Caco-2 (cell line): ENCODE measurements at regions not wholly inside any gene's neighbourhood (a gene's known extent, or its start where the extent isn't known, plus 50 kb on each side); places are given as distances from the start of the nearest gene placed in this dataset.
A peak's percentile ranks its signal among the peaks of the same experiment; 100 is the strongest.

ENCODE experiments used
- BruUV-seq: library from RNA; stranded (reverse); fragments of 400-500 nt; replicated peaks from 2 replicates; lab custom pipeline; 2021; lab: Mats Ljungman, UMichigan
- CTCF ChIA-PET: fragments of 300-600 bp; sonication (Branson Sonifier 250); formaldehyde crosslinking; loops from one replicate; lab custom pipeline; 2022; ENCODE audit warnings: antibody characterized with exemption; lab: Charles Lee
- POLR2A ChIA-PET: fragments of 300-600 bp; sonication (Branson Sonifier 250); formaldehyde crosslinking; loops from one replicate; lab custom pipeline; 2022; ENCODE audit warnings: antibody characterized with exemption; lab: Charles Lee
- DNase-seq, 2 experiments: peaks; one replicate each; pipeline versions ENCODE4 v3.0.0 to v3.0.0-alpha.2; 2020 to 2022
- H3K27me3 ChIP-seq: replicated peaks from 2 replicates; pipeline ENCODE4 v1.6.0; 2011; ENCODE audit warnings: low read length; ENCODE audit not compliant: control insufficient read depth, insufficient read depth
- H3K36me3 ChIP-seq: 2 replicates; pipeline ENCODE4 v1.5.1; 2011; ENCODE audit warnings: low read length; ENCODE audit not compliant: control insufficient read depth, insufficient read depth
- H3K4me1 ChIP-seq: fragments of 250-450 bp; sonication (Bioruptor Pico); 2 replicates; pipeline ENCODE4 v1.5.1; 2020; ENCODE audit warnings: mild to moderate bottlenecking
- H3K4me3 ChIP-seq: 2 replicates; pipeline ENCODE4 v1.5.1; 2011; ENCODE audit warnings: low read depth, mild to moderate bottlenecking, control low read depth, low read length
- H3K9me3 ChIP-seq: fragments of 250-450 bp; sonication (Bioruptor Pico); 2 replicates; pipeline ENCODE4 v1.5.1; 2020; ENCODE audit warnings: mild to moderate bottlenecking, moderate library complexity
- H3K27ac Mint-ChIP-seq: one replicate; pipeline ENCODE4 v1.8.0; 2022; ENCODE audit warnings: mixed read lengths; ENCODE audit not compliant: unreplicated experiment
- H3K27me3 Mint-ChIP-seq: one replicate; pipeline ENCODE4 v1.8.0; 2022; ENCODE audit warnings: mixed read lengths; ENCODE audit not compliant: insufficient read depth, unreplicated experiment
- H3K36me3 Mint-ChIP-seq: one replicate; pipeline ENCODE4 v1.8.0; 2022; ENCODE audit warnings: mild to moderate bottlenecking, mixed read lengths; ENCODE audit not compliant: insufficient read depth, unreplicated experiment
- H3K4me1 Mint-ChIP-seq: one replicate; pipeline ENCODE4 v1.8.0; 2022; ENCODE audit warnings: low read depth, mixed read lengths; ENCODE audit not compliant: unreplicated experiment
- H3K4me3 Mint-ChIP-seq: one replicate; pipeline ENCODE4 v1.8.0; 2022; ENCODE audit warnings: mild to moderate bottlenecking, moderate library complexity, mixed read lengths; ENCODE audit not compliant: unreplicated experiment
- H3K9me3 Mint-ChIP-seq: one replicate; pipeline ENCODE4 v1.8.0; 2022; ENCODE audit warnings: mixed read lengths; ENCODE audit not compliant: unreplicated experiment
- CTCF ChIP-seq, 2 experiments: fragments of 200-600 bp in 1 of 2; IDR thresholded peaks; 1 replicate in 1 of 2; 2 replicates in 1 of 2; pipeline versions ENCODE4 v1.5.1 to v1.8.0; 2011 to 2022; ENCODE audit warnings: antibody characterized with exemption in 1 of 2, control low read depth in 1 of 2, inconsistent platforms in 1 of 2, low read depth in 1 of 2, low read length in 1 of 2, mild to moderate bottlenecking in 1 of 2, moderate library complexity in 1 of 2; ENCODE audit not compliant: insufficient read depth in 1 of 2, severe bottlenecking in 1 of 2, unreplicated experiment in 1 of 2
- intact Hi-C: fragments of 100-400 bp; cut with micrococcal nuclease; formaldehyde crosslinking; loops from one replicate; pipeline ENCODE4 v1.10.0; 2022; ENCODE audit not compliant: unreplicated experiment

GRCh38 chrX:27222661-27223060 lies 240.5 kb downstream of the PPP4R3C start:
- H3K4me3 ChIP-seq = no peak overlapping the region
- H3K36me3 Mint-ChIP-seq = no peaks in the 10 kb centered on the region
- POLR2A ChIA-PET = no interaction called here
- BruUV-seq = no TSS peak
- H3K36me3 ChIP-seq = no peaks in the 10 kb centered on the region
- H3K9me3 ChIP-seq = no peaks in the 10 kb centered on the region
- H3K4me1 ChIP-seq = no peaks in the 10 kb centered on the region
- H3K27me3 Mint-ChIP-seq = no peaks in the 10 kb centered on the region
- DNase-seq = no peak
- intact Hi-C loops = no loop called here
- H3K27ac Mint-ChIP-seq = no peak overlapping the region
- no peaks in the 10 kb centered on the region for H3K27me3 ChIP-seq
- TF ChIP-seq CTCF (IDR thresholded peaks at IDR 0.05; ENCODE audit: insufficient read depth in 1 of 2, low read depth in 1 of 2, low read length in 1 of 2, severe bottlenecking in 1 of 2, unreplicated experiment in 1 of 2) = no peak
- peaks cover 8% of the 10 kb centered on the region for H3K9me3 Mint-ChIP-seq
- H3K4me3 Mint-ChIP-seq = no peak overlapping the region
- H3K4me1 Mint-ChIP-seq = no peaks in the 10 kb centered on the region
- CTCF ChIA-PET = no interaction called here

GRCh38 chrX:27186671-27187070 lies 276.5 kb downstream of the PPP4R3C start:
- CTCF ChIA-PET = interaction anchor here (0.6 to 0.7 kb wide), 2 partner anchors 336 to 403 kb away, joined by 3 to 5 read pairs; no protein-coding TSS in a partner anchor
- H3K4me3 Mint-ChIP-seq = no peak overlapping the region

GRCh38 chrX:27163236-27163635 lies 299.9 kb downstream of the PPP4R3C start:
- POLR2A ChIA-PET = no interaction called here
- no peak overlapping the region for H3K27ac Mint-ChIP-seq
- H3K9me3 Mint-ChIP-seq = no peaks in the 10 kb centered on the region
- H3K4me3 Mint-ChIP-seq = no peak overlapping the region
- TF ChIP-seq CTCF (IDR thresholded peaks at IDR 0.05; ENCODE audit: insufficient read depth in 1 of 2, low read depth in 1 of 2, low read length in 1 of 2, severe bottlenecking in 1 of 2, unreplicated experiment in 1 of 2) = no peak
- H3K4me1 Mint-ChIP-seq = no peaks in the 10 kb centered on the region
- H3K27me3 Mint-ChIP-seq = no peaks in the 10 kb centered on the region
- H3K36me3 Mint-ChIP-seq = no peaks in the 10 kb centered on the region
- intact Hi-C loops = no loop called here
- no peaks in the 10 kb centered on the region for H3K4me1 ChIP-seq
- BruUV-seq = no TSS peak
- CTCF ChIA-PET = no interaction called here
- no peaks in the 10 kb centered on the region for H3K9me3 ChIP-seq
- DNase-seq = no peak
- no peak overlapping the region for H3K4me3 ChIP-seq
- no peaks in the 10 kb centered on the region for H3K27me3 ChIP-seq
- H3K36me3 ChIP-seq = no peaks in the 10 kb centered on the region

More at GRCh38 chrX:27186671-27187070, 276.5 kb downstream of the PPP4R3C start:
- POLR2A ChIA-PET = no interaction called here
- Mint-ChIP-seq H3K4me1 (no peaks in the 10 kb centered on the region), H3K9me3 (no peaks in the 10 kb centered on the region), H3K27ac (no peak overlapping the region), H3K27me3 (no peaks in the 10 kb centered on the region), H3K36me3 (no peaks in the 10 kb centered on the region)
- intact Hi-C loops = loop anchor here (1.0 to 10.0 kb wide), 4 partner anchors 172 to 742 kb away; no protein-coding TSS in a partner anchor
- no peaks in the 10 kb centered on the region for H3K27me3 ChIP-seq
- no peaks in the 10 kb centered on the region for H3K36me3 ChIP-seq
- peak in 1 of 2 experiments; percentile 35 for DNase-seq
- peak; percentile 47 for TF ChIP-seq CTCF (IDR thresholded peaks at IDR 0.05; ENCODE audit: insufficient read depth in 1 of 2, low read depth in 1 of 2, low read length in 1 of 2, severe bottlenecking in 1 of 2, unreplicated experiment in 1 of 2)
- H3K9me3 ChIP-seq = no peaks in the 10 kb centered on the region
- H3K4me3 ChIP-seq = no peak overlapping the region
- no TSS peak for BruUV-seq
- H3K4me1 ChIP-seq = no peaks in the 10 kb centered on the region
